CD14-positive monocyte (primary cell): ENCODE measurements at regions not wholly inside any gene's neighbourhood (a gene's known extent, or its start where the extent isn't known, plus 50 kb on each side); places are given as distances from the start of the nearest gene placed in this dataset.
A peak's percentile ranks its signal among the peaks of the same experiment; 100 is the strongest.

Source experiments
- DNase-seq, 3 donors: peaks; one replicate each; pipeline ENCODE4 v3.0.0-alpha.2; 2011 to 2022
- H2AFZ ChIP-seq: 2 replicates; pipeline ENCODE4 v1.6.0; 2012; ENCODE audit warnings: mild to moderate bottlenecking, low read depth, low read length, inconsistent platforms; ENCODE audit not compliant: insufficient read depth, poor library complexity, severe bottlenecking
- H3K27ac ChIP-seq, 2 donors: 1 replicate in 1 of 2; 2 replicates in 1 of 2; pipeline ENCODE4 v1.5.1; 2012 to 2013; ENCODE audit warnings: low read length in 2 of 2, control low read depth in 1 of 2, inconsistent platforms in 1 of 2, low read depth in 1 of 2, mild to moderate bottlenecking in 1 of 2
- H3K27me3 ChIP-seq, 2 donors: one replicate each; pipeline versions ENCODE4 v1.6.0 to v1.6.1; 2011 to 2013; ENCODE audit warnings: low read length in 2 of 2; ENCODE audit not compliant: control insufficient read depth in 2 of 2, insufficient read depth in 2 of 2
- H3K36me3 ChIP-seq, 2 donors: replicated peaks in 1 of 2; 1 replicate in 1 of 2; 2 replicates in 1 of 2; pipeline versions ENCODE4 v1.5.1 to v1.6.1; 2012 to 2013; ENCODE audit warnings: low read length in 2 of 2, control low read depth in 1 of 2, inconsistent platforms in 1 of 2, mild to moderate bottlenecking in 1 of 2; ENCODE audit not compliant: insufficient read depth in 2 of 2, control insufficient read depth in 1 of 2
- H3K4me1 ChIP-seq, 2 donors: 1 replicate in 1 of 2; 2 replicates in 1 of 2; pipeline versions ENCODE4 v1.5.1 to v1.6.1; 2012 to 2013; ENCODE audit warnings: low read length in 2 of 2, control low read depth in 1 of 2, inconsistent platforms in 1 of 2, mild to moderate bottlenecking in 1 of 2, moderate library complexity in 1 of 2; ENCODE audit not compliant: insufficient read depth in 2 of 2, control insufficient read depth in 1 of 2
- H3K4me2 ChIP-seq: replicated peaks from 2 replicates; pipeline ENCODE3; 2012; ENCODE audit warnings: low read length, moderate library complexity, mild to moderate bottlenecking; ENCODE audit not compliant: poor library complexity, severe bottlenecking; ENCODE audit errors: extremely low read depth
- H3K4me3 ChIP-seq, 3 experiments: fragments of 200-600 bp in 1 of 3; sonication (generic) in 1 of 3; replicated peaks in 1 of 3; 1 replicate in 2 of 3; 2 replicates in 1 of 3; pipeline ENCODE4 v1.5.1; 2011 to 2013; ENCODE audit warnings: low read length in 3 of 3, mild to moderate bottlenecking in 3 of 3, control low read depth in 2 of 3, low read depth in 2 of 3, inconsistent platforms in 1 of 3, moderate library complexity in 1 of 3
- H3K79me2 ChIP-seq: 2 replicates; pipeline ENCODE4 v1.6.0; 2012; ENCODE audit warnings: mild to moderate bottlenecking, control low read depth, inconsistent platforms, low read length, moderate library complexity; ENCODE audit not compliant: insufficient read depth
- H3K9ac ChIP-seq: 2 replicates; pipeline ENCODE4 v1.6.0; 2017; ENCODE audit warnings: low read length, mild to moderate bottlenecking; ENCODE audit not compliant: insufficient read depth, poor library complexity, severe bottlenecking
- H3K9me3 ChIP-seq, 2 donors: replicated peaks in 1 of 2; 1 replicate in 1 of 2; 2 replicates in 1 of 2; pipeline versions ENCODE4 v1.5.1 to v1.6.1; 2012 to 2013; ENCODE audit warnings: low read length in 2 of 2, control low read depth in 1 of 2; ENCODE audit not compliant: control insufficient read depth in 1 of 2, insufficient read depth in 1 of 2
- H4K20me1 ChIP-seq: 2 replicates; pipeline ENCODE4 v1.6.0; 2012; ENCODE audit warnings: mild to moderate bottlenecking, low read length, control low read depth, moderate library complexity; ENCODE audit not compliant: insufficient read depth
- H3K27ac Mint-ChIP-seq, 7 donors: one replicate each; pipeline ENCODE4 v1.8.0; 2020; ENCODE audit warnings: mild to moderate bottlenecking in 7 of 7, mixed read lengths in 7 of 7, moderate library complexity in 6 of 7, inconsistent platforms in 2 of 7
- H3K27me3 Mint-ChIP-seq, 3 donors: one replicate each; pipeline ENCODE4 v1.8.0; 2021 to 2022; ENCODE audit warnings: low read depth in 3 of 3, mild to moderate bottlenecking in 3 of 3, mixed read lengths in 3 of 3, moderate library complexity in 3 of 3, inconsistent platforms in 1 of 3
- H3K36me3 Mint-ChIP-seq, 2 donors: one replicate each; pipeline ENCODE4 v1.8.0; 2020; ENCODE audit warnings: mixed read lengths in 2 of 2, inconsistent platforms in 1 of 2, mild to moderate bottlenecking in 1 of 2
- H3K4me1 Mint-ChIP-seq: one replicate; pipeline ENCODE4 v1.8.0; 2020; ENCODE audit warnings: mild to moderate bottlenecking, mixed read lengths
- H3K4me3 Mint-ChIP-seq, 2 donors: one replicate each; pipeline ENCODE4 v1.8.0; 2020; ENCODE audit warnings: mild to moderate bottlenecking in 2 of 2, mixed read lengths in 2 of 2, moderate library complexity in 1 of 2
- H3K9me3 Mint-ChIP-seq, 7 donors: one replicate each; pipeline ENCODE4 v1.8.0; 2020 to 2022; ENCODE audit warnings: mixed read lengths in 7 of 7, mild to moderate bottlenecking in 6 of 7, moderate library complexity in 6 of 7, inconsistent platforms in 2 of 7
- CTCF ChIP-seq: fragments of 200-600 bp; IDR thresholded peaks from one replicate; pipeline ENCODE4 v1.8.0; 2022; ENCODE audit warnings: antibody characterized with exemption, mild to moderate bottlenecking
- WGBS: methylation state at CpG from one replicate; pipeline ENCODE4 v1.1.5; 2013; ENCODE audit warnings: missing lambda C conversion rate; ENCODE audit not compliant: insufficient coverage; 5-methylcytosine and 5-hydroxymethylcytosine counted together
- intact Hi-C, 2 donors: fragments of 100-400 bp; cut with micrococcal nuclease; formaldehyde crosslinking; loops; one replicate each; pipeline versions ENCODE4 v1.15.0 to v1.15.1; 2023

- no peaks in the 10 kb centered on the region for H3K27me3 ChIP-seq
- Mint-ChIP-seq H3K27me3 (peaks cover 0 to 2% (median 0%) of the 10 kb centered on the region in 3 donors), H3K27ac (peak overlapping the region; percentile 11 to 73 (median 46)), H3K4me3 (no peak overlapping the region), H3K4me1 (peaks cover 31% of the 10 kb centered on the region), H3K9me3 (peaks cover 0 to 7% (median 0%) of the 10 kb centered on the region in 7 donors), H3K36me3 (peaks cover 0 to 1% of the 10 kb centered on the region in 2 donors)
- H4K20me1 ChIP-seq: no peaks in the 10 kb centered on the region
- H3K4me1 ChIP-seq: peaks cover 27 to 31% of the 10 kb centered on the region in 2 donors
- no peak overlapping the region for H3K27ac ChIP-seq
- no peaks in the 10 kb centered on the region for H3K79me2 ChIP-seq
- no peak overlapping the region for H3K4me3 ChIP-seq
- WGBS: 43% methylated on average over 4 of the region's 7 CpGs
- intact Hi-C loops: loop anchor here (5.0 to 10.0 kb wide), 2 partner anchors 300 to 448 kb away; no protein-coding TSS in a partner anchor
- H3K36me3 ChIP-seq: no peaks in the 10 kb centered on the region
- H3K9me3 ChIP-seq: no peaks in the 10 kb centered on the region
- DNase-seq: peak; percentile 62 to 90 (median 70)
- no peak overlapping the region for H3K4me2 ChIP-seq
- H2AFZ ChIP-seq: no peak overlapping the region
- TF ChIP-seq CTCF: no peak
- H3K9ac ChIP-seq: no peak overlapping the region
Measured at GRCh38 chr12:11584221-11584855, 65.1 kb upstream of the ETV6 start.

GRCh38 chr12:11592484-11592883, 57.0 kb upstream of the ETV6 start:
- H3K36me3 ChIP-seq: no peaks in the 10 kb centered on the region
- peaks cover 26% of the 10 kb centered on the region in 2 donors for H3K4me1 ChIP-seq
- H3K79me2 ChIP-seq: no peaks in the 10 kb centered on the region
- DNase-seq: no peak
- H3K4me2 ChIP-seq: no peak overlapping the region
- Mint-ChIP-seq H3K4me3 (no peak overlapping the region), H3K36me3 (no peaks in the 10 kb centered on the region), H3K27me3 (peaks cover 0 to 6% (median 0%) of the 10 kb centered on the region in 3 donors), H3K27ac (no peak overlapping the region), H3K9me3 (peaks cover 0 to 5% (median 2%) of the 10 kb centered on the region in 7 donors), H3K4me1 (peaks cover 23% of the 10 kb centered on the region)
- intact Hi-C loops: no loop called here
- H3K4me3 ChIP-seq: no peak overlapping the region
- no peaks in the 10 kb centered on the region for H3K27me3 ChIP-seq
- no peak overlapping the region for H3K27ac ChIP-seq
- WGBS: 87% methylated on average over 10 of the region's 11 CpGs
- H2AFZ ChIP-seq: no peak overlapping the region
- H4K20me1 ChIP-seq: no peaks in the 10 kb centered on the region
- no peaks in the 10 kb centered on the region for H3K9me3 ChIP-seq
- no peak for TF ChIP-seq CTCF
- no peak overlapping the region for H3K9ac ChIP-seq
